ENCODE measurements at regions not wholly inside any gene's neighbourhood (a gene's known extent, or its start where the extent isn't known, plus 50 kb on each side); places are given as distances from the start of the nearest gene placed in this dataset.

GRCh38 chr5:130995851-130996250, 169.2 kb downstream of the HINT1 start:
- no peaks in the 10 kb centered on the region for H3K36me3 Mint-ChIP-seq
- TF ChIP-seq CTCF (IDR thresholded peaks at IDR 0.05) (no peak), EZH2phosphoT487 (IDR thresholded peaks at IDR 0.05) (no peak), EZH2 (IDR thresholded peaks at IDR 0.05) (no peak)
- Histone ChIP-seq H3K4me2 (no peak overlapping the region), H3K4me1 (peaks cover 6% of the 10 kb centered on the region), H3K9ac (no peak overlapping the region), H2AFZ (replicated peaks) (no peak overlapping the region), H3K36me3 (no peaks in the 10 kb centered on the region), H3K9me3 (ENCODE audit: low read depth) (no peaks in the 10 kb centered on the region), H3K27me3 (no peaks in the 10 kb centered on the region), H3K4me3 (no peak overlapping the region), H3K27ac (no peak overlapping the region), H4K20me1 (ENCODE audit: low read depth) (no peaks in the 10 kb centered on the region), H3K79me2 (ENCODE audit: low read depth) (no peaks in the 10 kb centered on the region), H3F3A (ENCODE audit: low read depth) (no peaks in the 10 kb centered on the region)
- peaks cover 4% of the 10 kb centered on the region for H3K9me3 Mint-ChIP-seq
- H3K27ac Mint-ChIP-seq: no peak overlapping the region
- no peak for DNase-seq (ENCODE audit: low spot score)
- H3K4me1 Mint-ChIP-seq: peaks cover 10% of the 10 kb centered on the region
- H3K27me3 Mint-ChIP-seq (ENCODE audit: insufficient read depth, low read depth): no peaks in the 10 kb centered on the region
- no peak overlapping the region for H3K4me3 Mint-ChIP-seq

- TF ChIP-seq EZH2phosphoT487 (IDR thresholded peaks at IDR 0.05): no peak
- no peak for TF ChIP-seq CTCF (IDR thresholded peaks at IDR 0.05)
- TF ChIP-seq EZH2 (IDR thresholded peaks at IDR 0.05): no peak
- no peak overlapping the region for H3K4me3 Mint-ChIP-seq
Observed at GRCh38 chr5:130995254-130995515, 169.9 kb downstream of the HINT1 start.

DNA sequence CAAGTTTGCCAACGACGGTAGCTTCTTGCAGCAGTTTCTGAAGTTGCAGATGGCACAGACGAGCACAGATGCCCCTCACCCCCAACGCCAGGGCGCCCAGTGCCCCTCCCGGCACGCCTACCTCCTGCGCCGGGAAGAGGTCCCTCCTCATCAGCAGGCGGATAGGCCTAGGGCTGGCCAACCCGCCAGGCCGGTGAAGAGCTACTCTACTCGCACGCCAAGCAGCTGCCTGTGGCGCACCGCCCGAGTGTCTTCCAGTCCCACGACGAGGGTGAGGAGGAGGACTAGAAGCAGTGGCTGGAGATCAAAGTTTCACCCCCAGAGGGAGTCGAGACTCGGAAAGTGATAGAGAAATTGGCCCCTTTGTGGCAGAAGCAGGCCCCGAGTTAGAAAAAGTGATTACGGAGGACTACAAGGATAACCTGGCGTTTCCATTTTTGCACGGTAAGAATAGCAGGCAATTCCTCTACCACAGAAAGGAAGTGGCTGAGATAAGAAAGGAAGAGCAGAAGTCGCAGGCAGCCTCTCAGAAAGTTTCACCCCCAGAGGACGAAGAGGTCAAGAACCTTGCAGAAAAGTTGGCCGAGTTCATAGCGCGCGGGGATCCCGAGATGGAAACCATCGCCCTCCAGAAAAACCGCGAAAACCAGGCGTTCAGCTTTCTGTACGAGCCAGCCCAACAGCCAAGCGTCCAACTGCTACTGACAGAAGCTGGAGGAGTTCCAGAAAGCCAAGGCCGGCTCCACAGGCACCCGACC, 170.4 kb downstream of the HINT1 start:
- no peak overlapping the region for H3K27ac Mint-ChIP-seq
- DNase-seq (ENCODE audit: low spot score): no peak

More at GRCh38 chr5:130995254-130995515, 169.9 kb downstream of the HINT1 start:
- no peaks in the 10 kb centered on the region for H3K36me3 Mint-ChIP-seq
- Histone ChIP-seq H3K4me2 (no peak overlapping the region), H3K9me3 (ENCODE audit: low read depth) (no peaks in the 10 kb centered on the region), H2AFZ (replicated peaks) (no peak overlapping the region), H3K27me3 (no peaks in the 10 kb centered on the region), H3K4me1 (peaks cover 6% of the 10 kb centered on the region), H3K36me3 (no peaks in the 10 kb centered on the region), H3K9ac (no peak overlapping the region), H3K79me2 (ENCODE audit: low read depth) (no peaks in the 10 kb centered on the region), H3F3A (ENCODE audit: low read depth) (no peaks in the 10 kb centered on the region), H3K27ac (no peak overlapping the region), H4K20me1 (ENCODE audit: low read depth) (no peaks in the 10 kb centered on the region), H3K4me3 (no peak overlapping the region)
- H3K27me3 Mint-ChIP-seq (ENCODE audit: insufficient read depth, low read depth): no peaks in the 10 kb centered on the region
- DNase-seq (ENCODE audit: low spot score): no peak
- peaks cover 10% of the 10 kb centered on the region for H3K4me1 Mint-ChIP-seq
- peaks cover 4% of the 10 kb centered on the region for H3K9me3 Mint-ChIP-seq
- no peak overlapping the region for H3K27ac Mint-ChIP-seq

More for the DNA sequence above, 170.4 kb downstream of the HINT1 start:
- no peaks in the 10 kb centered on the region for H3F3A ChIP-seq (ENCODE audit: low read depth)
- Mint-ChIP-seq H3K4me3 (no peak overlapping the region), H3K27me3 (ENCODE audit: insufficient read depth, low read depth) (no peaks in the 10 kb centered on the region), H3K9me3 (peaks cover 4% of the 10 kb centered on the region), H3K4me1 (peaks cover 10% of the 10 kb centered on the region), H3K36me3 (no peaks in the 10 kb centered on the region)
- TF ChIP-seq EZH2phosphoT487 (IDR thresholded peaks at IDR 0.05): no peak
- TF ChIP-seq EZH2 (IDR thresholded peaks at IDR 0.05): no peak
- no peak for TF ChIP-seq CTCF (IDR thresholded peaks at IDR 0.05)
- no peaks in the 10 kb centered on the region for H3K79me2 ChIP-seq (ENCODE audit: low read depth)
- no peak overlapping the region for H3K27ac ChIP-seq
- H3K9ac ChIP-seq: no peak overlapping the region
- H3K4me3 ChIP-seq: no peak overlapping the region
- H2AFZ ChIP-seq (replicated peaks): no peak overlapping the region
- no peaks in the 10 kb centered on the region for H3K27me3 ChIP-seq
- H3K4me1 ChIP-seq: peaks cover 6% of the 10 kb centered on the region
- no peaks in the 10 kb centered on the region for H3K9me3 ChIP-seq (ENCODE audit: low read depth)
- no peak overlapping the region for H3K4me2 ChIP-seq
- H3K36me3 ChIP-seq: no peaks in the 10 kb centered on the region
- H4K20me1 ChIP-seq (ENCODE audit: low read depth): no peaks in the 10 kb centered on the region

All from neural progenitor cell (in vitro differentiated cells).